ENCODE measurements at regions not wholly inside any gene's neighbourhood (a gene's known extent, or its start where the extent isn't known, plus 50 kb on each side); places are given as distances from the start of the nearest gene placed in this dataset.

GRCh38 chr1:228887960-228888359 lies 152.7 kb downstream of the RHOU start:
- TF ChIP-seq, protein P1, sequence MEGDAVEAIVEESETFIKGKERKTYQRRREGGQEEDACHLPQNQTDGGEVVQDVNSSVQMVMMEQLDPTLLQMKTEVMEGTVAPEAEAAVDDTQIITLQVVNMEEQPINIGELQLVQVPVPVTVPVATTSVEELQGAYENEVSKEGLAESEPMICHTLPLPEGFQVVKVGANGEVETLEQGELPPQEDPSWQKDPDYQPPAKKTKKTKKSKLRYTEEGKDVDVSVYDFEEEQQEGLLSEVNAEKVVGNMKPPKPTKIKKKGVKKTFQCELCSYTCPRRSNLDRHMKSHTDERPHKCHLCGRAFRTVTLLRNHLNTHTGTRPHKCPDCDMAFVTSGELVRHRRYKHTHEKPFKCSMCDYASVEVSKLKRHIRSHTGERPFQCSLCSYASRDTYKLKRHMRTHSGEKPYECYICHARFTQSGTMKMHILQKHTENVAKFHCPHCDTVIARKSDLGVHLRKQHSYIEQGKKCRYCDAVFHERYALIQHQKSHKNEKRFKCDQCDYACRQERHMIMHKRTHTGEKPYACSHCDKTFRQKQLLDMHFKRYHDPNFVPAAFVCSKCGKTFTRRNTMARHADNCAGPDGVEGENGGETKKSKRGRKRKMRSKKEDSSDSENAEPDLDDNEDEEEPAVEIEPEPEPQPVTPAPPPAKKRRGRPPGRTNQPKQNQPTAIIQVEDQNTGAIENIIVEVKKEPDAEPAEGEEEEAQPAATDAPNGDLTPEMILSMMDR (IDR thresholded peaks at IDR 0.05) = no peak
- no peak for TF ChIP-seq POLR2AphosphoS5 (IDR thresholded peaks at IDR 0.05)
